Hematopoietic multipotent progenitor cell (in vitro differentiated cells): ENCODE measurements at regions not wholly inside any gene's neighbourhood (a gene's known extent, or its start where the extent isn't known, plus 50 kb on each side); places are given as distances from the start of the nearest gene placed in this dataset.

Experiments
- DNase-seq, 3 donors: peaks; one replicate each; pipeline ENCODE4 v3.0.0-alpha.2; 2011 to 2015; ENCODE audit warnings: low read depth in 2 of 3, low spot score in 2 of 3

- no peak for DNase-seq
Observed at GRCh38 chr1:198902655-198903054, 263.8 kb downstream of the PTPRC start.

GRCh38 chr1:198903203-198903602 lies 264.4 kb downstream of the PTPRC start:
- no peak for DNase-seq

- DNase-seq, result no peak
Observed at GRCh38 chr1:198903621-198904020, 264.8 kb downstream of the PTPRC start.

- DNase-seq, result no peak
Observed at GRCh38 chr1:198904321-198904720, 265.5 kb downstream of the PTPRC start.

GRCh38 chr1:198906739-198907422 lies 268.0 kb downstream of the PTPRC start:
- DNase-seq, result no peak

GRCh38 chr1:198907423-198907746 lies 268.5 kb downstream of the PTPRC start:
- DNase-seq, result no peak

GRCh38 chr1:198908995-198909394 lies 270.2 kb downstream of the PTPRC start:
- DNase-seq, result no peak

GRCh38 chr1:198909973-198910372 lies 271.1 kb downstream of the PTPRC start:
- DNase-seq, result no peak

GRCh38 chr1:198910816-198911215 lies 272.0 kb downstream of the PTPRC start:
- no peak for DNase-seq

GRCh38 chr1:198912046-198912445 lies 273.2 kb downstream of the PTPRC start:
- no peak for DNase-seq

GRCh38 chr1:198913667-198914066 lies 274.8 kb downstream of the PTPRC start:
- DNase-seq, result no peak

GRCh38 chr1:198915327-198916231 lies 276.7 kb downstream of the PTPRC start:
- DNase-seq, result no peak

- no peak for DNase-seq
Observed at GRCh38 chr1:198917226-198917625, 278.4 kb downstream of the PTPRC start.

- no peak for DNase-seq
Observed at GRCh38 chr1:198918920-198919319, 280.1 kb downstream of the PTPRC start.

- no peak for DNase-seq
Observed at GRCh38 chr1:198919667-198920398, 281.0 kb downstream of the PTPRC start.

- no peak for DNase-seq
Observed at GRCh38 chr1:198922638-198923430, 284.0 kb downstream of the PTPRC start.

GRCh38 chr1:198923993-198924392 lies 285.2 kb downstream of the PTPRC start:
- no peak for DNase-seq

- no peak for DNase-seq
Observed at GRCh38 chr1:198925567-198925966, 286.7 kb downstream of the PTPRC start.

- no peak for DNase-seq
Observed at GRCh38 chr1:198927129-198927528, 288.3 kb downstream of the PTPRC start.

- no peak for DNase-seq
Observed at GRCh38 chr1:198929111-198929604, 290.3 kb downstream of the PTPRC start.
